ENCODE measurements at regions not wholly inside any gene's neighbourhood (a gene's known extent, or its start where the extent isn't known, plus 50 kb on each side); places are given as distances from the start of the nearest gene placed in this dataset.

GRCh38 chr13:97135883-97136282, 86.2 kb upstream of the MBNL2 start:
- no peak for DNase-seq (ENCODE audit: low read depth in 2 of 2)

- no peak for DNase-seq (ENCODE audit: low read depth in 2 of 2)
Measured at GRCh38 chr13:97136418-97136817, 85.7 kb upstream of the MBNL2 start.

GRCh38 chr13:97139691-97140090, 82.4 kb upstream of the MBNL2 start:
- no peak for DNase-seq (ENCODE audit: low read depth in 2 of 2)

GRCh38 chr13:97140131-97140530, 82.0 kb upstream of the MBNL2 start:
- no peak for DNase-seq (ENCODE audit: low read depth in 2 of 2)

GRCh38 chr13:97140611-97141010, 81.5 kb upstream of the MBNL2 start:
- no peak for DNase-seq (ENCODE audit: low read depth in 2 of 2)

- DNase-seq (ENCODE audit: low read depth in 2 of 2) = no peak
Measured at GRCh38 chr13:97141097-97141496, 81.0 kb upstream of the MBNL2 start.

GRCh38 chr13:97141564-97142005, 80.5 kb upstream of the MBNL2 start:
- no peak for DNase-seq (ENCODE audit: low read depth in 2 of 2)

GRCh38 chr13:97142452-97142851, 79.7 kb upstream of the MBNL2 start:
- no peak for DNase-seq (ENCODE audit: low read depth in 2 of 2)

- DNase-seq (ENCODE audit: low read depth in 2 of 2) = no peak
Measured at GRCh38 chr13:97145057-97145456, 77.1 kb upstream of the MBNL2 start.

- DNase-seq (ENCODE audit: low read depth in 2 of 2) = no peak
Measured at GRCh38 chr13:97148894-97149293, 73.2 kb upstream of the MBNL2 start.

GRCh38 chr13:97160421-97160820, 61.7 kb upstream of the MBNL2 start:
- no peak for DNase-seq (ENCODE audit: low read depth in 2 of 2)

GRCh38 chr13:97161582-97162231, 60.4 kb upstream of the MBNL2 start:
- no peak for DNase-seq (ENCODE audit: low read depth in 2 of 2)

GRCh38 chr13:97165502-97166425, 56.4 kb upstream of the MBNL2 start:
- DNase-seq (ENCODE audit: low read depth in 2 of 2) = no peak

- DNase-seq (ENCODE audit: low read depth in 2 of 2) = no peak
Measured at GRCh38 chr13:97171136-97171535, 51.0 kb upstream of the MBNL2 start.
